ENCODE measurements at regions not wholly inside any gene's neighbourhood (a gene's known extent, or its start where the extent isn't known, plus 50 kb on each side); places are given as distances from the start of the nearest gene placed in this dataset.

DNA sequence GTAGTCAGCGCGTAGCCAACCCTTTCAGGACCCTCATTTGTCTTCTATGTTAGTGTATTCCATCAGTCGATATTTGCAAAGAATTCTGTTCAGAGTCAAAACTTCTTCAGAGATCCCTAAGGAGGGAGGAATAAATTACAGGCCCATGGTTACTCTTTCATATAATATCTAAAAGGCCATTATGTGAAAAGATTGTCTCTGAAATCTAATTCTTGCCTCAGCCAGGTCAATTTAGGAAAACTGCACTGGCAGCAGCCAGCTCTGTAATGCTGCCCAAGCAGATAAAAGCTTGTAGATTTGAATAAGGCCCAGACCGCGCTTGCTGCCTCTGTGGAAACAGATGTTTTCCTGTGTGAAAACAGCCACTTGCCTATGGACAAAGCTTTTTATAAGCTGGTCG, 379.8 kb downstream of the CNTNAP4 start:
- no peak for TF ChIP-seq EZH2phosphoT487 (IDR thresholded peaks at IDR 0.05; ENCODE audit: borderline replicate concordance, low read length)
- TF ChIP-seq, protein P1, sequence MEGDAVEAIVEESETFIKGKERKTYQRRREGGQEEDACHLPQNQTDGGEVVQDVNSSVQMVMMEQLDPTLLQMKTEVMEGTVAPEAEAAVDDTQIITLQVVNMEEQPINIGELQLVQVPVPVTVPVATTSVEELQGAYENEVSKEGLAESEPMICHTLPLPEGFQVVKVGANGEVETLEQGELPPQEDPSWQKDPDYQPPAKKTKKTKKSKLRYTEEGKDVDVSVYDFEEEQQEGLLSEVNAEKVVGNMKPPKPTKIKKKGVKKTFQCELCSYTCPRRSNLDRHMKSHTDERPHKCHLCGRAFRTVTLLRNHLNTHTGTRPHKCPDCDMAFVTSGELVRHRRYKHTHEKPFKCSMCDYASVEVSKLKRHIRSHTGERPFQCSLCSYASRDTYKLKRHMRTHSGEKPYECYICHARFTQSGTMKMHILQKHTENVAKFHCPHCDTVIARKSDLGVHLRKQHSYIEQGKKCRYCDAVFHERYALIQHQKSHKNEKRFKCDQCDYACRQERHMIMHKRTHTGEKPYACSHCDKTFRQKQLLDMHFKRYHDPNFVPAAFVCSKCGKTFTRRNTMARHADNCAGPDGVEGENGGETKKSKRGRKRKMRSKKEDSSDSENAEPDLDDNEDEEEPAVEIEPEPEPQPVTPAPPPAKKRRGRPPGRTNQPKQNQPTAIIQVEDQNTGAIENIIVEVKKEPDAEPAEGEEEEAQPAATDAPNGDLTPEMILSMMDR (conservative IDR thresholded peaks at IDR 0.05; ENCODE audit: low read depth, low read length), result no peak
